K562 (cell line): ENCODE measurements at regions not wholly inside any gene's neighbourhood (a gene's known extent, or its start where the extent isn't known, plus 50 kb on each side); places are given as distances from the start of the nearest gene placed in this dataset.

Experiments
- ATAC-seq: fragments of 200-7000 bp; cut with Tn5 transposase; 3 replicates; pipeline ENCODE4 v1.9.1; 2020; ENCODE audit warnings: moderate library complexity
- BruUV-seq: library from RNA; stranded (reverse); fragments of 400-500 nt; replicated peaks from 2 replicates; lab custom pipeline; 2021; lab: Mats Ljungman, UMichigan
- CTCF ChIA-PET: fragments of 300-600 bp; formaldehyde crosslinking; extraction: SDS; loops from one replicate; lab custom pipeline; 2021; ENCODE audit warnings: low intra/inter-chr PET ratio; lab: Yijun Ruan, JAX
- POLR2A ChIA-PET: fragments of 300-600, 350-650 bp; sonication (Branson Sonifier 250); formaldehyde crosslinking; extraction: SDS; loops from one replicate; lab custom pipeline; 2021; ENCODE audit warnings: antibody characterized with exemption, inconsistent platforms; lab: Yijun Ruan, JAX
- DNase-seq, 4 experiments: peaks; one replicate each; pipeline versions ENCODE4 v3.0.0 to v3.0.0-alpha.2; 2011 to 2018; ENCODE audit warnings: low spot score in 3 of 4, mixed read lengths in 3 of 4; ENCODE audit errors: extremely low read depth in 1 of 4
- FAIRE-seq: peaks from 2 replicates; lab custom pipeline; 2011; peaks lifted over from hg19 to GRCh38; lab: Jason Lieb, UNC
- H2AFZ ChIP-seq: 2 replicates; pipeline ENCODE4 v1.6.0; 2011; ENCODE audit warnings: low read depth, low read length, control low read depth, inconsistent platforms
- H3K27ac ChIP-seq: fragments of 200-600 bp; 3 replicates; pipeline ENCODE4 v1.8.0; 2011; ENCODE audit warnings: low read depth, mild to moderate bottlenecking, control low read depth, inconsistent platforms, low read length, moderate library complexity, mixed read lengths; ENCODE audit errors: extremely low read depth
- H3K27me3 ChIP-seq, 2 experiments: fragments of 300-600 bp in 1 of 2; 2 replicates in 1 of 2; 3 replicates in 1 of 2; pipeline versions ENCODE4 v1.6.0 to v1.8.0; 2011; ENCODE audit warnings: inconsistent platforms in 2 of 2, low read length in 2 of 2, mild to moderate bottlenecking in 1 of 2, mixed read lengths in 1 of 2, moderate library complexity in 1 of 2; ENCODE audit not compliant: control insufficient read depth in 2 of 2, insufficient read depth in 2 of 2
- H3K36me3 ChIP-seq: fragments of 300-600 bp; 3 replicates; pipeline ENCODE4 v1.8.0; 2011; ENCODE audit warnings: mild to moderate bottlenecking, low read length, inconsistent platforms; ENCODE audit not compliant: control insufficient read depth, insufficient read depth
- H3K4me1 ChIP-seq, 2 experiments: fragments of 200-600 bp in 1 of 2; replicated peaks in 1 of 2; 2 replicates in 1 of 2; 3 replicates in 1 of 2; pipeline versions ENCODE4 v1.5.1 to v1.8.0; 2011; ENCODE audit warnings: inconsistent platforms in 2 of 2, low read length in 2 of 2, mild to moderate bottlenecking in 1 of 2, mixed read lengths in 1 of 2, moderate library complexity in 1 of 2; ENCODE audit not compliant: control insufficient read depth in 2 of 2, insufficient read depth in 2 of 2
- H3K4me2 ChIP-seq: 2 replicates; pipeline ENCODE4 v1.6.1; 2011; ENCODE audit warnings: low read length, control low read depth, inconsistent platforms, mixed read lengths; ENCODE audit not compliant: insufficient read depth
- H3K4me3 ChIP-seq: fragments of 200-600 bp; sonication (generic), shearing (Covaris generic); 2 replicates; pipeline ENCODE4 v1.5.1; 2016; ENCODE audit warnings: control low read depth, inconsistent platforms
- H3K79me2 ChIP-seq: fragments of 200-600 bp; 3 replicates; pipeline ENCODE4 v1.8.0; 2011; ENCODE audit warnings: low read length, inconsistent platforms; ENCODE audit not compliant: control insufficient read depth, insufficient read depth
- H3K9ac ChIP-seq, 2 experiments: 2 replicates each; pipeline versions ENCODE4 v1.6.0 to v1.6.1; 2011; ENCODE audit warnings: low read depth in 2 of 2, low read length in 2 of 2, control low read depth in 1 of 2, inconsistent platforms in 1 of 2, mild to moderate bottlenecking in 1 of 2, mixed read lengths in 1 of 2; ENCODE audit not compliant: insufficient read depth in 1 of 2
- H3K9me1 ChIP-seq: one replicate; pipeline ENCODE4 v1.6.0; 2011; ENCODE audit warnings: inconsistent platforms, mild to moderate bottlenecking, low read length, moderate library complexity; ENCODE audit not compliant: control insufficient read depth, insufficient read depth
- H3K9me3 ChIP-seq: replicated peaks from 2 replicates; pipeline ENCODE4 v1.5.1; 2011; ENCODE audit warnings: low read depth, low read length, inconsistent platforms; ENCODE audit not compliant: control insufficient read depth, insufficient read depth
- H4K20me1 ChIP-seq: replicated peaks from 2 replicates; pipeline ENCODE4 v1.6.1; 2011; ENCODE audit warnings: low read length, inconsistent platforms, mixed read lengths; ENCODE audit not compliant: control insufficient read depth, insufficient read depth
- MTF1 ChIP-seq: fragments of 250-450 bp; sonication (Bioruptor Pico); IDR thresholded peaks from 2 replicates; pipeline ENCODE4 v1.9.0; 2021; ENCODE audit warnings: moderate library complexity, mild to moderate bottlenecking, inconsistent platforms, borderline replicate concordance
- SETDB1 ChIP-seq: IDR thresholded peaks from one replicate; pipeline ENCODE4 v1.6.1; 2012; ENCODE audit warnings: low read length, control low read depth, inconsistent platforms
- TCFL5 ChIP-seq: fragments of 250-450 bp; sonication (Bioruptor Pico); conservative IDR thresholded peaks from 2 replicates; pipeline ENCODE4 v1.6.1; 2021; ENCODE audit warnings: mild to moderate bottlenecking, moderate library complexity, matching md5 sums
- THRB ChIP-seq: fragments of 450-650 bp; formaldehyde crosslinking; conservative IDR thresholded peaks from 2 replicates; pipeline ENCODE4 v1.4.0; 2022; ENCODE audit warnings: mild to moderate bottlenecking, missing genetic modification characterization
- XRCC5 ChIP-seq: fragments of 200-400 bp; formaldehyde crosslinking; IDR thresholded peaks from 2 replicates; pipeline ENCODE4 v1.6.1; 2017; ENCODE audit warnings: low read depth, mild to moderate bottlenecking, low read length
- ZBTB26 ChIP-seq: fragments of 450-650 bp; formaldehyde crosslinking; IDR thresholded peaks from 2 replicates; pipeline ENCODE4 v1.4.0; 2022; ENCODE audit warnings: missing genetic modification characterization
- ZMIZ1 ChIP-seq, 2 experiments: fragments of 150-350 bp in 1 of 2; IDR thresholded peaks; 2 replicates each; pipeline ENCODE4 v1.6.1; 2012 to 2016; ENCODE audit warnings: low read depth in 2 of 2, low read length in 2 of 2, mild to moderate bottlenecking in 1 of 2, moderate library complexity in 1 of 2
- ZNF23 ChIP-seq: fragments of 250-450 bp; sonication (Bioruptor Pico); IDR thresholded peaks from 2 replicates; pipeline ENCODE4 v1.4.0; 2020; ENCODE audit warnings: mild to moderate bottlenecking
- ZNF41 ChIP-seq: fragments of 250-450 bp; sonication (Bioruptor Pico); conservative IDR thresholded peaks from 2 replicates; pipeline ENCODE4 v1.4.0; 2020; ENCODE audit warnings: mild to moderate bottlenecking
- ZNF696 ChIP-seq: fragments of 250-450 bp; sonication (Bioruptor Pico); conservative IDR thresholded peaks from 2 replicates; pipeline ENCODE4 v1.4.0; 2020; ENCODE audit warnings: mild to moderate bottlenecking, moderate library complexity
- ZNF79 ChIP-seq: fragments of 250-450 bp; sonication (Bioruptor Pico); IDR thresholded peaks from 2 replicates; pipeline ENCODE4 v1.4.0; 2020; ENCODE audit warnings: low read depth, mild to moderate bottlenecking, moderate library complexity
- WGBS: fragments of 100-300 bp; shearing (Covaris generic); methylation state at CpG from one replicate; pipeline ENCODE4 v1.1.6; 2016; ENCODE audit warnings: low coverage, mixed read lengths; ENCODE audit not compliant: insufficient coverage; ENCODE audit errors: missing lambda C conversion rate; 5-methylcytosine and 5-hydroxymethylcytosine counted together
- in situ Hi-C: fragments of 300-500 bp; cut with MboI; formaldehyde crosslinking; loops from 4 replicates; pipeline ENCODE4 v1.15.0; 2018; ENCODE audit warnings: inconsistent platforms, mixed read lengths
- intact Hi-C: fragments of 100-400 bp; cut with micrococcal nuclease; formaldehyde crosslinking; loops from 2 replicates; pipeline ENCODE4 v1.14.2; 2022

GRCh38 chr18:29556070-29556469 lies 1379.1 kb upstream of the CDH2 start:
- no peaks in the 10 kb centered on the region for H3K9me1 ChIP-seq
- no peak overlapping the region for H3K4me2 ChIP-seq
- intact Hi-C loops (no loop called here), in situ Hi-C loops (no loop called here)
- POLR2A ChIA-PET: no interaction called here
- no peak overlapping the region for H2AFZ ChIP-seq
- H3K36me3 ChIP-seq: no peaks in the 10 kb centered on the region
- no peaks in the 10 kb centered on the region for H4K20me1 ChIP-seq
- H3K79me2 ChIP-seq: no peaks in the 10 kb centered on the region
- no peak for FAIRE-seq
- no peak for DNase-seq
- TF ChIP-seq TCFL5: no peak
- TF ChIP-seq, all 486 proteins: peak for 0
- Histone ChIP-seq H3K9me3 (no peaks in the 10 kb centered on the region; the same call in 1 of the 2 replicates), H3K4me1 (no peaks in the 10 kb centered on the region), H3K27me3 (no peaks in the 10 kb centered on the region), H3K27ac (no peak overlapping the region), H3K4me3 (no peak overlapping the region), H3K9ac (no peak overlapping the region)
- CTCF ChIA-PET: no interaction called here
- no peak for ATAC-seq
- 0% methylated on average over 4 of the region's 4 CpGs for WGBS
- no TSS peak for BruUV-seq

- 0% methylated on average over 9 of the region's 9 CpGs for WGBS
- ATAC-seq (no peak), DNase-seq (no peak), FAIRE-seq (no peak)
- H3K79me2 ChIP-seq: no peaks in the 10 kb centered on the region
- H3K4me3 ChIP-seq: no peak overlapping the region
- no peaks in the 10 kb centered on the region; the same call in 1 of the 2 replicates for H3K9me3 ChIP-seq
- H3K4me1 ChIP-seq: no peaks in the 10 kb centered on the region
- H3K9me1 ChIP-seq: no peaks in the 10 kb centered on the region
- ChIA-PET POLR2A (no interaction called here), CTCF (no interaction called here)
- no TSS peak for BruUV-seq
- no peak overlapping the region for H3K9ac ChIP-seq
- no peaks in the 10 kb centered on the region for H3K27me3 ChIP-seq
- no peak overlapping the region for H2AFZ ChIP-seq
- intact Hi-C loops: no loop called here
- no peaks in the 10 kb centered on the region for H3K36me3 ChIP-seq
- H3K4me2 ChIP-seq: no peak overlapping the region
- no peaks in the 10 kb centered on the region for H4K20me1 ChIP-seq
- H3K27ac ChIP-seq: no peak overlapping the region
- in situ Hi-C loops: no loop called here
- TF ChIP-seq ZNF696 (CRISPR knock-in tag): no peak
- no peak for TF ChIP-seq XRCC5
- no peak for TF ChIP-seq SETDB1
- no peak for TF ChIP-seq ZNF41 (CRISPR knock-in tag)
- TF ChIP-seq ZNF79: no peak
- no peak for TF ChIP-seq THRB (CRISPR knock-in tag)
- TF ChIP-seq ZNF23: no peak
- no peak for TF ChIP-seq MTF1
- no peak for TF ChIP-seq ZMIZ1 (IDR thresholded peaks at IDR 0.05; ENCODE audit: low read depth in 2 of 2, low read length in 2 of 2)
- no peak for TF ChIP-seq ZBTB26 (CRISPR knock-in tag)
These were observed 1372.8 kb upstream of the CDH2 start for GRCh38 chr18:29549759-29550158.
